Lower leg skin (tissue), 4 donors: ENCODE measurements at regions not wholly inside any gene's neighbourhood (a gene's known extent, or its start where the extent isn't known, plus 50 kb on each side); places are given as distances from the start of the nearest gene placed in this dataset.

Source experiments
- DNase-seq, 2 donors: peaks; one replicate each; pipeline ENCODE4 v3.0.0-alpha.2; 2019; ENCODE audit warnings: low spot score in 2 of 2
- H3K4me3 ChIP-seq: fragments of 200-600 bp; sonication (generic); 2 replicates; pipeline ENCODE4 v1.5.1; 2017; ENCODE audit warnings: mild to moderate bottlenecking, low read depth; ENCODE audit not compliant: poor library complexity, severe bottlenecking
- POLR2A ChIP-seq, 2 donors: fragments of 450-650 bp; IDR thresholded peaks; one replicate each; pipeline ENCODE4 v1.6.1; 2016 to 2017; ENCODE audit warnings: antibody characterized with exemption in 2 of 2, mild to moderate bottlenecking in 1 of 2, moderate library complexity in 1 of 2
- WGBS, 2 donors: methylation state at CpG; one replicate each; pipeline ENCODE4 v1.1.5; 2018; 5-methylcytosine and 5-hydroxymethylcytosine counted together
- intact Hi-C: fragments of 100-400 bp; cut with DNase I; formaldehyde crosslinking; loops from one replicate; pipeline ENCODE4 v1.15.0; 2023; ENCODE audit warnings: low total_unique reads
- TF ChIP-seq, protein P1 (sequence below), 3 donors: fragments of 450-650 bp; IDR thresholded peaks; one replicate each; pipeline ENCODE4 v1.5.1; 2016; ENCODE audit warnings: antibody characterized with exemption in 3 of 3, mild to moderate bottlenecking in 3 of 3, moderate library complexity in 2 of 3

DNA sequence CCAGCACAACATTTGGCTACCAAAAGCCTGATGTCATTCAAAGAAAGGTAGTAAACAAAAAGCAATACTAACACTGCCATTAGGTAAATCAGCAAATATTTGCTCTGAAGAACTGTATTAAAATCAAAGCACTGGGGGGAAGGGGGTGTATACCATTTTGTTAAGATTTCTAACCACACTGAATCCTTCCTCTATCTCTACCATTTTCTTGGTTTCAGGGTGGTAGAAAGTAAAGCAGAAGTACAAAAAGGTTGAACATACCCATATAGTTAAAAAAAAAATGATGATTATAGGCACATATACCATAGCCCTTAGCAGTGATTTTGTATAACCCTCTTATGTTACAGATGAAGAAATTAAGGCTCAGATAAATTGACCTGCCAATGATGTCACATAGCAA lies 437.6 kb downstream of the ZEB2 start:
- no peak overlapping the region for H3K4me3 ChIP-seq
- DNase-seq = no peak
- intact Hi-C loops = no loop called here
- TF ChIP-seq, protein P1, sequence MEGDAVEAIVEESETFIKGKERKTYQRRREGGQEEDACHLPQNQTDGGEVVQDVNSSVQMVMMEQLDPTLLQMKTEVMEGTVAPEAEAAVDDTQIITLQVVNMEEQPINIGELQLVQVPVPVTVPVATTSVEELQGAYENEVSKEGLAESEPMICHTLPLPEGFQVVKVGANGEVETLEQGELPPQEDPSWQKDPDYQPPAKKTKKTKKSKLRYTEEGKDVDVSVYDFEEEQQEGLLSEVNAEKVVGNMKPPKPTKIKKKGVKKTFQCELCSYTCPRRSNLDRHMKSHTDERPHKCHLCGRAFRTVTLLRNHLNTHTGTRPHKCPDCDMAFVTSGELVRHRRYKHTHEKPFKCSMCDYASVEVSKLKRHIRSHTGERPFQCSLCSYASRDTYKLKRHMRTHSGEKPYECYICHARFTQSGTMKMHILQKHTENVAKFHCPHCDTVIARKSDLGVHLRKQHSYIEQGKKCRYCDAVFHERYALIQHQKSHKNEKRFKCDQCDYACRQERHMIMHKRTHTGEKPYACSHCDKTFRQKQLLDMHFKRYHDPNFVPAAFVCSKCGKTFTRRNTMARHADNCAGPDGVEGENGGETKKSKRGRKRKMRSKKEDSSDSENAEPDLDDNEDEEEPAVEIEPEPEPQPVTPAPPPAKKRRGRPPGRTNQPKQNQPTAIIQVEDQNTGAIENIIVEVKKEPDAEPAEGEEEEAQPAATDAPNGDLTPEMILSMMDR (IDR thresholded peaks at IDR 0.05) = no peak
- TF ChIP-seq POLR2A (IDR thresholded peaks at IDR 0.05) = no peak

DNA sequence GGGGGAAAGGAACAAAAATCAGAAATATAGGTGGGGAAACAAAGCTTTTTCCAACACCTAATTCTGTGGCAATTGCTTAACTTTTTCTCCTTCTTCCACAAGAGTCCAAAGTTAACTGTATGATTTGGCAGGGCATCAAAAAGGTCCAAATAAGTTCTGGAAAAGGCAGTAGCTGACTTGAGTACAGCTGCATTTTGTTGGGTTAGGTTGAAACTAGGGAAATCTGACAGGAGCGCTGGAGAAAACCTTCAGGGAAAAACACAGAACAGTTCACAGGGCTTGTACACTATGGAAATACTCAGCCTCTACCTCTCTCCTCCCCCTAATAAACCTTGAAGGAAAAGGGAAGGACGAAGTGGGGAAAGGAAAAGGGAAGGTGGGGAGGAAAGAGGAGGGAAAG lies 438.6 kb downstream of the ZEB2 start:
- no peak for DNase-seq
- WGBS, 2 donors = 77 to 79% methylated on average over 2 of the region's 2 CpGs
- no peak for TF ChIP-seq POLR2A (IDR thresholded peaks at IDR 0.05)
- TF ChIP-seq, protein P1 (IDR thresholded peaks at IDR 0.05) = no peak
- no peak overlapping the region for H3K4me3 ChIP-seq
- intact Hi-C loops = no loop called here

DNA sequence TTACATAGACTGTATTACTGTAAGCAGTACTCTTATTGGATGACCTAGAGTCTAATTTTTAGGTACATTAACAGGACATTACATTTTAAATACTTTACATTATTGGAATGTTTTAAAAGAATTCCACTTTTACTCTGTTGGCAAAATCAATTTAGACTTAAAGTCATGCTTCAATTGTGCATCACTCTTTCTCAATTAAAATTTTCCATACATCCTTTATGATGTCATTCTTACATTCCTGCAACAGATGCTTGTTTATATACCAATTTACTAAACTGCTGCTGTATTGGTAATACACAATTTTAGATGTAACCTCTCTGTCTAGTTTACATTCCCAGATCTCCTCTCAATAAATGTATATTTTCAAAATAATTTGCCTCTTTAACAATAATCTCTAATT lies 440.1 kb downstream of the ZEB2 start:
- no peak for DNase-seq
- intact Hi-C loops = no loop called here
- TF ChIP-seq POLR2A (IDR thresholded peaks at IDR 0.05) = no peak
- TF ChIP-seq, protein P1 (IDR thresholded peaks at IDR 0.05) = no peak

DNA sequence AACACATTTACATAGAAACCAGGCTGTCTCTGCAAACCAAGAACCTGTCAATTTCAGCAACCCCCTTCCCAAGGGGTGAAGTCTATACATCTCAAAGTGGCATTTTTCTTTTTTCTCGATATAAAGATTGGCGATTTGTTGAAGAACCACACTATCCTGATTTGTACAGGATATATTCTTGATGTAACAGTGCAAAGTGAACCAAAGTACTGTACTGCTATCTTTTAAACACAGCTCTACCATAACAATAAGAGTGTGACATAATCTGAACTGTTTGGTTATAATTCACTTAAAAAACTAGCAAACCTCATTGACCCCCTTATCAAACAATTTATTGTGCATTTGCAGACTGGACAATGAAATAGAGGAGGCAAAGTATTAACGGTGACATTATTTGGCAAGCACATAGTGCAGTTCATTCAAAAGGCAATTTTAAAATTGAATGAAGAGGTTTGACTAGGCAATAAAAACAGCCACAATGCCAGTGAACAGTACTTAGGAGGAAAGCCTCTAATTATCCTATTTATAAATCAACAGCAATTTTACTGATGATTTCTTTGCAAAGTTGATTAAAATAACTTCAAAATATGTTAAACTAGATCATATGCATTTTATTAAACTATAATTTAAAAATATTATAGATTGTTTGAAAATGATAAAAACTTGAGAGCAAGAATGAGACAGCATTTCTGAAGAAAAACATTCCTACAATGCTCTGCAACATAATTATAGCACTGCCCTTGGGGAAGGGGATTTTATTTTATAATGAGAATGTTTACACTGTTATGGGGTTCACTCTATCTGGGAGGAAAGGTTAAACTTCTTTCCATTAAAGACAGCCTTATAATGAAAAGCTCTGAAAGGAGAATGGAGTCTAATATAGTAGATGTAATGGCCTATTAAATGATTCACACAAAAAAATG lies 440.9 kb downstream of the ZEB2 start:
- DNase-seq = no peak
- 69 to 73% methylated on average over 3 of the region's 3 CpGs for WGBS, 2 donors
- no peak overlapping the region for H3K4me3 ChIP-seq
- intact Hi-C loops = no loop called here
- TF ChIP-seq, protein P1 (IDR thresholded peaks at IDR 0.05) = no peak
- TF ChIP-seq POLR2A (IDR thresholded peaks at IDR 0.05) = no peak

More for the DNA sequence above, 440.1 kb downstream of the ZEB2 start:
- no peak overlapping the region for H3K4me3 ChIP-seq

DNA sequence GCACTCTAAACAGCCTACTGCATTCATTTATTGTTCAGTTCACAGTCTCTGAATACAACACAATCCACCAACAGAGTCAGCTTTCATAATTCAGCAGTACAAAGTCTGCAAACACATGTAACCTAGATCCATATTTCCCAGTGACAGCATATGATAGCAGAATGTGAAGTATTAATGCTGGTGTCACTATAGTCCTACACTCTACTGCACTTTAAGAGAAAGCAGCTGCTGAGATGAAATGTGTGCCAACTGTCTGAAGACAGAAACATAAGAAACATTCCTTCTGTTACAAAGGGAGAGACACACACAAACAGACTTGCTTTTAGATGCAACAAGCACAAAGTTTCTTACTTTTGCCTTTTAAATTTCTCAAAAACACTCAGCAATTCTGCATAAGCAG lies 441.8 kb downstream of the ZEB2 start:
- no peak overlapping the region for H3K4me3 ChIP-seq
- no peak for TF ChIP-seq POLR2A (IDR thresholded peaks at IDR 0.05)
- TF ChIP-seq, protein P1 (IDR thresholded peaks at IDR 0.05) = no peak
- intact Hi-C loops = no loop called here
- no peak for DNase-seq

DNA sequence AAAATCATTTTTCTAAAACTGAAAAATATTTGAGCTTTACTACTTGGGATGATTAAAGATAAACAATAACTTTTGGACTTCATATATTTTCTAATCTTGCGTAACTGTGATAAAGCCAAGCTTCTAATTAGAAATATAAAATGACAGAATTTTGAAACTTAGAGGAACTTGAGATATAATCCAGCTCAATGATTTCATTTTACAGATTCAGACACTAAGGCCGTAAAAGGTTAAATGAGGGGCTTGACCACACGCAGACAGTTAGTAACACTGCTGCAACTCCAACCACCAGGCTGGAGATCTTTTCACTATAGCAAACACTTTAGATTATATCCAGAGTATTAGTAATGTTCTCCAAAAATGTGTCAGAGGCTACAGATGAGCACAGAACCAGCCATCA lies 445.5 kb downstream of the ZEB2 start:
- TF ChIP-seq, protein P1 (IDR thresholded peaks at IDR 0.05) = no peak
- no peak for TF ChIP-seq POLR2A (IDR thresholded peaks at IDR 0.05)
- intact Hi-C loops = no loop called here
- no peak overlapping the region for H3K4me3 ChIP-seq
- DNase-seq = no peak
- 89 to 91% methylated on average over 3 of the region's 3 CpGs for WGBS, 2 donors
